GM18507 (cell line): ENCODE measurements at regions not wholly inside any gene's neighbourhood (a gene's known extent, or its start where the extent isn't known, plus 50 kb on each side); places are given as distances from the start of the nearest gene placed in this dataset.

ENCODE experiments used
- DNase-seq: peaks from one replicate; pipeline ENCODE4 v3.0.0; 2011; ENCODE audit warnings: low read depth; ENCODE audit not compliant: insufficient read length; ENCODE audit errors: extremely low spot score
- FAIRE-seq: peaks from 2 replicates; lab custom pipeline; 2011; peaks lifted over from hg19 to GRCh38; lab: Jason Lieb, UNC

DNA sequence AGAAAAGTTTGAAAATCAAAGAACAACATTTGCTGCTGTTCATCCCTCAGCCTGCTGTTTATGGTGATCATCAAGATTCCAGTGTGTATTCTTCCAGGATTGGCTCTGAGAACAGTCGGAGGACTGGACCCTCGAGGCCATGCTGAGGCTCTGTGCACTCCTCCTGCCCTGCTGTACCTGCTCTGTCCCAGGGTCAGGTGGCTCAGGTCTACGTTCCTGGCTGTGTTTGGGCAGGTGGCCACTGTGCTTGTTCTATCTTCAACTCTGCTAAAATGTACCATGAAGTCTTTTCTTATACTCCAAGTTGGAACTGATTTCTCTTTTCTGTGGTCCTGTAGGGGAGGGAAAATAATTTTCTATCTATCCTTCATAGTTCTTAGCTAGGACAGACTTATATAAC lies 175.9 kb downstream of the RWDD3 start:
- no peak for FAIRE-seq

GRCh38 chr1:95415146-95415545 lies 181.1 kb downstream of the RWDD3 start:
- DNase-seq (no peak), FAIRE-seq (no peak)

More for the DNA sequence above, 175.9 kb downstream of the RWDD3 start:
- DNase-seq = no peak

DNA sequence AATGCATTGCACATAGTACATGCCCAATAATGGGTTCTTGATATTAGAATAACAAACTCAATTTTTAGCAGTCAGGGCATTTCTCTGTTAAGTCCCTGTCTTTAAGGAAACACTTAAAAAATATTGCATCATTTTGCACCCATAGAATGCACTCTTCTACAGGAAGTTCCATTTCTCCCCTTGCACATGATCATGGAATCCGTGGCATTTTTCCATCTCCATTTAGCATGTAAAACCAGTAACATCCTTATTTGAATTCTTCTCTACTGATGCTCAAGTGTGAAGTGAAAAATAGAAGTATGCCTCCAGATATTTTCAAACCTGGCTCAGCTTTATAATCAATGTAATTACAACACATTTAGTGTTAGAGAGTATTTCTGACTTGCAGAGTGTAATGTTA lies 192.8 kb downstream of the RWDD3 start:
- FAIRE-seq (no peak), DNase-seq (no peak)

DNA sequence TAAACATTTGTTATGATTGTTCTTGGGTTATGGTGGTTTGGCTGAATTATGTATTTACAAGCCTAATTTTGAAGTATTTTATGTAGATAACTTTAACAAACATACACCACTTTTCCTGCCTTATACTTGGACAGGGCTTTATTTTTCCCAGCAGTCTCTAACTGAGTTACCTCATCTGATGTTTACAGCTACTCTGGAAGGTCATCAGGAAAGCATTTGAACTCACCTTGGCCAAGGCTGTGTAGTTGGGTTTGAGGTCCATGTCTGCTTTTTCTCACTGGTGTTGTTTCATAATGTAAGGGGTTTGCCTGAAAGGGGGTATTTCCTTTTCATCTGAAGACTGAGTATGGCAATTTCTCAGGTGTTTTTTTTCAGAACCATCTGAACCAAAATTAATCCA lies 193.5 kb downstream of the RWDD3 start:
- DNase-seq (no peak), FAIRE-seq (no peak)

- no peak for FAIRE-seq
- DNase-seq = no peak
These were observed 197.2 kb downstream of the RWDD3 start for GRCh38 chr1:95431235-95431634.

DNA sequence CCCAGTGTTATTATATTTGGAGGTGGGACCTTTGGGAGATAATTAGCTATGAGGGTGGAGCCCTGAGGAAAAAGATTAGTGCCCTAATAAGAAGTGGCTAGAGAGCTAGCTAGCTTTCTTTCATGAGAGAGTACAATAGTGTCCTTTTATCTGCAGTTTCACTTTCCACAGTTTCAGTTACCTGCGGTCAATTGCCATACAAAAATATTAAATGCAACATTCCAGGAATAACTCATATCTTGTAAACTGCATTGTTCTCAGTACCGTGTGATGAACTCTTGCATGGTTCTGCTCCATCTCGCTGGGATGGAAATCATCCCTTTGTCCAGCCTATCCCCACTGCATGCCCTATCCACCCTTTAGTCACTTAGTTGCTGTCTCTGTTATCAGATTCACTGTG lies 201.6 kb downstream of the RWDD3 start:
- DNase-seq = no peak
- no peak for FAIRE-seq

DNA sequence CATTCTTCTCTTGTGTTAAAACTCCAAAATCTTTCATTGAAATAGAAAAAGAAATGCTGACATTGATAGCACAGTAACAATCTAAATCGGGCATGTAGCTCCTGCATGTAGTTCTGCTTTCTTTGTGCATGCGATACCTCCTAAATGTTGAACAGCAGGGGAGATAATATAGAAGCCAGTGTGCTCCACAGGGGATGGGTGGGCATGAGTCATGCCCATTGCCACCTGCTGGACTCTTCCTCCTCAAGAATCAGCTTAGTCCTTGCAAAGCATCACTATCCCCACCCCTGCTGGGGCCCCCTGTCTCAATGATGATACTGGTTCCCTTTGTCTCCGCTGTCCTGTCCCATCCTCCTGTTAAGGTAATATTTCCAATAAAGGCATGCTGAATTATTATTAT lies 203.0 kb downstream of the RWDD3 start:
- FAIRE-seq (no peak), DNase-seq (no peak)

DNA sequence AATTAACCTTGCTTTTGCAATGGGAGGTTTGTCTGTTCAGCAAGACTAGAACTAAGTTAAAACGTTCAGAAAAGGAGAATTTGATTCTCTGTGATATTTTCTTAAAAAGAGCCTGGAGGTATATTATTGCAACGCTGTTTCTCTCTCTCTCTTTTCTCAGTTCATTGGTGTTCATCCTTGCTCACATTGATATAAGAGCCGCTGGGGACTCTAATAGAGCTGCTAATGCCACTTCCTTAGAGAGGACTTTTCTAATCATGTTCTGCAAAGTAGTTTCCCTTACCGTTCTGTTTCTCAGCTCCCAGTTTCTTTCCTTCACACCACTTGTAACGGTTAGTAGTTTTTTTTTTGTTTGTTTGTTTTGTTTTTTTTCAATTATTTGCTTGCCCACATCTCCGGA lies 203.8 kb downstream of the RWDD3 start:
- FAIRE-seq = no peak
- DNase-seq = no peak

DNA sequence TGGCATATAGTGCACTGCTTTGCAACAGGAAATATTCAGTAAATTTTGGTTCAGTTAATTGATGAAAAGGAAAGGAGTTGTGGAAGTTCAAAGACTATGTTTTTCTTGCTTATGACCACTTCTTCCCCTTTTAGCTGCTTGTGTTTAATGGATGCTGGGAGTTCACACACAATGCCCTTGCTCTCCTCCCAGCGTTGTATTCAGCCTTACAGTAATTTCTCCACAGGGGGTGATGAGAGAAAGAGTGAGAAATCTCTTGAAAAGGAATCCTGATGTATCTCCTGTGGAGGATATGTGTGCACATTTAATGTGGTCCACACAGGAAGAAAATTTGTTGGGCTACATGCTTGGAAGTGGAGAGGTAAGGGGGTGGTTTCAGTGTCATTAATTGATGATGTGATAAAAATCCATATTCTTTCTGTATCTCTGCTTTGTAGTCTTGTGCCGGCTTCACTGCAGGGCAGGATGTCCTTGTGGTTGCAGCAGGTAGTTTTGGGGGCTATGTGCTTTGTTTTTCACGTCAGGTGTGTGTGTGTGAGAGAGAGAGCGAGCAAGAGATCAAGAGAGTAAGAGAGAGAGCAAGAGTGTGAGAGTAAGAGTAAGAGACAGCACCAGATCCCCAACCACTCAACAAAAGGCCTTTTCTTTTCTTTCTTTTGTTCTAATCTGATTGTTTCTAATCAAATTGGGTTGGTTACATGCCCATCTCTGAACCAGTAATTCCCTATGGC lies 204.4 kb downstream of the RWDD3 start:
- FAIRE-seq = no peak
- DNase-seq = no peak

DNA sequence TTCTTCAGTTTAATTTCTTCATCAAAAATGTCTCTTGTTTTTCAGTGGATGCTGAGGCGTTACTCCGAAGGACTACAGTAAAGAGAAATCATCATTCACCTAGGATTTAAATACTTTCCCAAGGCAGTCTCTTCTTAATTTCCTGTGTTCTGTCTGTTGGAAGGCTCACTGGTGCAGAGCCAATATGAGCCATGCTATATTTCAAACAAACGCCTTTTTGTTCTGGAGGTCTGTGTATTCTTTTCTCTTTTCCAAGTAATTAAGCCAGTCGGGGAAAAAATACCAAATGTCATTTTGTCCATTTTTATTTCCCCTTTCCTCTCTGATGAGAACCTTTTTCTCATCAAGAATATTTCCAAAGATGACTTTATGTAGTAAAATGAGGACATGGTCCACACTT lies 206.5 kb downstream of the RWDD3 start:
- no peak for DNase-seq
- no peak for FAIRE-seq

DNA sequence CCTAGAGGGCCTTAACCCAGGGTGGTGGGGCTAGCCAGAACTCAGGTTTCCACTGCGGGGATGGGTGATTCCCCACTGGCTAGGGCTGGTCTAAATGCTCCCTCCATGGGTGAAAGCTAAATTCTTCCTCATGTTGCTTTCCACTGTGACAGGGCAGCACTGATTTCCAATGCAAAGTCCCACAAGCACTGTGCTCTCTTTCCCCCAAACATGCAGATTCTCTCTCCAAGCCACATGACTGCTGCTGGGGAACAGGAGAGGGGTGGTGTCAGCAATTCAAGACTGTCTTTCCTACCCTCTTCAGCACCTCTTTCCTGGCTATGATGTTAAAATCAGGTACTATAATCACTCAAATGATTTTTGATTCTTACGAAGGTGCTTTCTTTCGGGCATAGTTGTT lies 215.5 kb downstream of the RWDD3 start:
- DNase-seq (no peak), FAIRE-seq (no peak)

- no peak for DNase-seq
- no peak for FAIRE-seq
These were observed 217.0 kb downstream of the RWDD3 start for GRCh38 chr1:95451054-95451453.

DNA sequence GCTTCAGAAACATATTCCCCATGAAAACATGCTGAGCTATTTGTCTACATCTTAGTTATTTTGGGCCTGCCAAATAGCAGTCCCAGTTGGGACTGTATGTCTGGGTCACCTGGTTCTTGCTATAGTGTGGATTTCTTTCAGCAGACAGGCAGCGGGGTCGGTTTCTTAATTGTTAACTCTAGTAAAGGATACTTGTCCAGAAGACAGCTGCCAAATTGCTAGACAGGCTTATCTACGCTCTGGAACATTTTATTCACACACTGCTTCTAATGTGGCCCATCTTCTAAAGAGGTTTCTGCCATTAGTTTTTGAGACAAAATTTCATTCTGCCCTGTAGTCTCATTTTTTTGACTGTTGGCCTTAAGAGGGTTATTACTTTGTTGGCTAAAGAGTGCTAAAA lies 217.9 kb downstream of the RWDD3 start:
- DNase-seq = no peak
- FAIRE-seq = no peak

DNA sequence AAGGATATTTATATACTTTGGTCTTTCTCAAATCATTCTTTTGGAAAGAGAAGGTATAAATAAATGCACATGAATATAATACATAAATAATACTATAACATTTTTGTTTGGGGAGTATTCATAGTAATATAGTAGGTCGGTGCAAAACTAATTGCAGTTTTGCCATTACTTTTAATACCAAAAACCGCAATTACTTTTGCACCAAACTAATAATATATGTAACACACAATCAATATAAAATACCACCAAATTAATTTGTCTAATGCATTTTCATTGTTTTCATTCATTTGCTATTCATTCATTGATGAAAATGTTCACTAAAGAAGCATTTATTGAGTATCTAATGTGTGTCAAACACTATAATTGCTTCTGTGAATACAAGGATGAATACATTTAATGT lies 219.0 kb downstream of the RWDD3 start:
- FAIRE-seq = no peak
- DNase-seq = no peak

DNA sequence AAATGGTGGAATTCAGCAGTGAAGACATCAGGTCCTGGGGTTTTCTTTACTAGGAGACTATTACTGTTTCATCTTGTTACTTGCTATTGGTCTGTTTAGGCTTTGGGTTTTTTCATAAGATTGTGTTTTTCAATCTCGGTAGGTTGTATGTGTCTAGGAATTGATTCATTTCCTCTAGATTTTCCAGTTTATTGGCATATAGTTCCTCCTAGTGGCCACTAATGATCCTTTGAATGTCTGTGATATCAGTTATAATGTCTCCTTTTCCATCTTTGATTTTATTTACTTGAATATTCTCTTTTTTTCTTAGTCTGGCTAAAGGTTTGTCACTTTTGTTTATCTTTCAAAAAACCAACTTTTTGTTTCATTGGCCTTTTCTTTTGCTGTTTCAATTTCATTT lies 233.0 kb downstream of the RWDD3 start:
- FAIRE-seq = no peak

GRCh38 chr1:95475686-95476457 lies 241.9 kb downstream of the RWDD3 start:
- FAIRE-seq = no peak
- no peak for DNase-seq

More for the DNA sequence above, 233.0 kb downstream of the RWDD3 start:
- DNase-seq = no peak

DNA sequence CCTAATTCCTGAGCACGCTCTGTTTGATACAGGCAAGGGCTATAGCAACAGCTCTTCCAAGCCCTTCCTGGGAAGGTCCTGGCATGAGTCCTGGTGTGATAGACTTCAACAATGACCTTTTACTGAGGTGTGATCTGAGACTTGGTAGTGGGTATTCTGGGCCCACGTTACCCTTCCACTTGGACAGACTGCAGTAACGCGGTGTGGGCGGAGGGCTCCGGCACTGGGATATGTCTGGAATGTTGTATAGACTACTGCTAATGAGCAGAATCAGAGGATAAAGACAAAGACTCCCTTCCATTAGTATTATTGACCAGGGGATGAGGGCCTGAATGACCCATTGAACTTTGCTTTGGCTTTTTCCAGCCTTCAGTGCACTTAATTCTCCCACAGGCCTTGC lies 262.3 kb downstream of the RWDD3 start:
- no peak for FAIRE-seq
- DNase-seq = no peak

- FAIRE-seq = no peak
- no peak for DNase-seq
These were observed 262.8 kb downstream of the RWDD3 start for GRCh38 chr1:95496773-95497172.

- no peak for FAIRE-seq
- no peak for DNase-seq
These were observed 263.6 kb downstream of the RWDD3 start for GRCh38 chr1:95497566-95497965.

DNA sequence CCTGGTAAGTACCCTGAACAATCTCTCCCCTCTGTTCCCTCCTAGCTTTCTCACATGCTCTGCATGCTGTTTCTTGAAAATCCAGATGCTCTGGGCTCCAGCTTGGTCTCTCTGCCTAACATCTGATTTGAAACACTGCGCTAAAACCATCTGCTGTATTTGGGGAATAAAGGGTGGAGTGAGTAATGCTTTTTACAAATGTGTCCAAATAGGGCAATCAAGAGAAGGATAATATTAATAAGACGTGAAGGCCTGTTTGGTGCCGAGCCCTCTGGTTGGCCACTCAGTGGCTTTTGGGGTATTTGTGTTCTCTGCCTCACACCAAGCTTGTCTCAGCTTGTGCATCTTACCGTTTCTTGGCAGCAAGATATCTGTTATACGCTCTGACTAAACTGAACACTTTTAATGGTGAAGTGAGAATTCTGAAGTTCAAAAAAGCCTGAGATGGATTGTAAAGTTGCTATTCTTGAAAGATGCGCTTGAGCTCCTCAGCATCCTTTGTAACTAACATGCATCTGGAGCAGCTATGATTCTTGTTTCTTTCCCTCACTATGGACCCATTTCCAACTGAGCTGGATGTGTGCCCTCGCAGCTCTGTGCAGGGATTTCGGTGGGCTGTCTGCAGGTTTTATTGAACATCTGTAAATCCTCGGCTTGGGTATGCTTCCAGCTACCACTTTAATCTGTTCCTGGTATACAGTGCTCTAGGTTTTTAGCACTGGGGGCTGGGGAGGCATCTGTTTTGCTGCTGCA lies 269.4 kb downstream of the RWDD3 start:
- FAIRE-seq (no peak), DNase-seq (no peak)

DNA sequence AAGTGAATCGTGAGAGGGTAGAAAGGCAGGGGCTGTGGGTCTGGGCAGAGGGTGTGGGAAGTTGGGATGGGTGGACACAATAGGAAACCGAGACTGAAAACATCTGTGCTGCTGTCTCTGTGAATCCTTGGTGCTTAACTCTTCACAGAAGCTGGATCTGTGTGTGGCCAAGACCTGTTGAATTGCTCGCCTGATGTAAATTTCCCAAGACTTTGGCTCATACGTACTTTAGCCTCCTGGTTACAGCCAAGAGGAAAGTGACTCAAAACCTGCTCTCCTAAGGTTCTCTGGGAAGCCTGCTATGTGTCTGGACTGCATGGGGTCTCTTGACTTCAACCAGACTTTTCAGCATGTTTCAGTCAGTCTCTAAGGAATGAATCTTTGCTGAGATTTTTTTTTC lies 270.3 kb downstream of the RWDD3 start:
- FAIRE-seq = no peak
- DNase-seq = no peak
